Gastroesophageal sphincter (tissue), 4 donors: ENCODE measurements at regions not wholly inside any gene's neighbourhood (a gene's known extent, or its start where the extent isn't known, plus 50 kb on each side); places are given as distances from the start of the nearest gene placed in this dataset.
"Not testable (repeated sequence)": the region's sequence is repeated elsewhere in the genome, so short reads cannot be mapped to it uniquely, and the experiment has no call there.

ENCODE experiments used
- ATAC-seq: fragments of 150-250 bp; one replicate; pipeline ENCODE4 v1.9.1; 2016; ENCODE audit warnings: mild to moderate bottlenecking, moderate library complexity
- H3K27ac ChIP-seq, 4 donors: fragments of 200-600 bp; sonication (generic) in 3 of 4; 1 replicate in 3 of 4; 2 replicates in 1 of 4; pipeline ENCODE4 v1.5.1; 2016 to 2019
- H3K27me3 ChIP-seq: fragments of 200-600 bp; sonication (generic); one replicate; pipeline ENCODE4 v1.5.1; 2019
- H3K36me3 ChIP-seq, 2 donors: fragments of 200-600 bp; sonication (generic); one replicate each; pipeline ENCODE4 v1.5.1; 2019; ENCODE audit warnings: control low read depth in 1 of 2
- H3K4me1 ChIP-seq, 3 donors: fragments of 200-600 bp; sonication (generic); 1 replicate in 2 of 3; 2 replicates in 1 of 3; pipeline ENCODE4 v1.5.1; 2016 to 2019; ENCODE audit warnings: control low read depth in 2 of 3
- H3K4me3 ChIP-seq, 2 donors: fragments of 200-600 bp; sonication (generic); one replicate each; pipeline ENCODE4 v1.5.1; 2019; ENCODE audit warnings: mild to moderate bottlenecking in 1 of 2, moderate library complexity in 1 of 2
- H3K9me3 ChIP-seq, 3 donors: fragments of 200-600 bp; sonication (generic); one replicate each; pipeline ENCODE4 v1.5.1; 2017 to 2019; ENCODE audit warnings: control low read depth in 2 of 3
- EP300 ChIP-seq: sonication (generic); formaldehyde crosslinking; IDR thresholded peaks from one replicate; pipeline ENCODE4 v1.6.1; 2017; ENCODE audit warnings: antibody characterized with exemption, mild to moderate bottlenecking
- POLR2A ChIP-seq, 2 donors: fragments of 450-650 bp; IDR thresholded peaks; one replicate each; pipeline ENCODE4 v1.6.1; 2017; ENCODE audit warnings: antibody characterized with exemption in 2 of 2, mild to moderate bottlenecking in 2 of 2, moderate library complexity in 1 of 2
- POLR2AphosphoS5 ChIP-seq: sonication (generic); formaldehyde crosslinking; IDR thresholded peaks from one replicate; pipeline ENCODE4 v1.6.1; 2017; ENCODE audit warnings: antibody characterized with exemption
- WGBS, 2 donors: methylation state at CpG; one replicate each; pipeline ENCODE4 v1.1.5; 2018; ENCODE audit warnings: low coverage in 1 of 2; 5-methylcytosine and 5-hydroxymethylcytosine counted together
- TF ChIP-seq, protein P1 (sequence below), 4 experiments: fragments of 200-600 bp in 2 of 4; fragments of 450-650 bp in 2 of 4; sonication (generic) in 1 of 4; IDR thresholded peaks; one replicate each; pipeline ENCODE4 v1.5.1; 2017 to 2019; ENCODE audit warnings: antibody characterized with exemption in 4 of 4, mild to moderate bottlenecking in 2 of 4, moderate library complexity in 2 of 4

DNA sequence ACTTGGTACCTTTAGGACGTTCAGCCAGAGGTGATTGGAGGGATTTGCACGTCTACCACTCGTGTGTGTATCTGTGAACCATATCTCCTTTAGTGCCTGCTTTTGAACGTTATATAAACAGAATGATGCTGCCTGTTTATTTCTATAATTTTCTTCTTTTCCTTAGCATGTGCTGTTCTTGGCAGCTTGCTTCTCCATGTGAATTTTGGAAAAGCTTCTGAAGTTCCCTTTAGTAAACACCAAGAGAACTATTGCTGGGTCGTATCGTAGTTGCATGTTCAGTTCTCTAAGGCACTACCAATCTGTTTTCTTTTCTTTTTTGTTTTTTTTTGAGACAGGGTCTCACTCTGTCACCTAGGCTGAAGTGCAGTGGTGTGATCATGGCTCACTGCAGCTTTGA is 73.8 kb upstream of the FANCC start:
- H3K27me3 ChIP-seq, H3K4me1 ChIP-seq, H3K4me3 ChIP-seq, H3K36me3 ChIP-seq, ATAC-seq, H3K9me3 ChIP-seq, H3K27ac ChIP-seq: not testable (repeated sequence)
- 54 to 66% methylated on average over 6 of the region's 6 CpGs for WGBS, 2 donors

DNA sequence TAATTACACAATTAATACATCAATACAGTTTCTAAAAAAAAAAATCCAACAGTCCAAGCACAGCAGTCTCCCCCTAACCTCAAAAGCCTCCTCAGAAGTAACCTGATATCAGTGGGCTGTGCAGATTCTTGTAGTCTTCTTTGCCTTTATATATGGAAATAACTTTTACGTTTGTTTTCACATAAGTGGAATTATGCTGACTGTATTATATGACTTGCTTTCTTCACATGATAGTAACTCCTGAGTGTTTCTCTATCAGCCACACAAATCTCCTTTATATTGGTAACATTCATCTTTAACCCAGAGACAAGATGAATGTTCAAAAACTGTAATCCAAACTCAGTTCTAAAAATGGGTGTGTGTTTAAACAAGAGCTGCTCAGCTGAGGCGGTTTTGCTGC is 71.9 kb upstream of the FANCC start:
- no peaks in the 10 kb centered on the region for H3K9me3 ChIP-seq
- H3K27me3 ChIP-seq = no peaks in the 10 kb centered on the region
- no peak overlapping the region for H3K27ac ChIP-seq
- no peaks in the 10 kb centered on the region for H3K36me3 ChIP-seq
- TF ChIP-seq, protein P1, sequence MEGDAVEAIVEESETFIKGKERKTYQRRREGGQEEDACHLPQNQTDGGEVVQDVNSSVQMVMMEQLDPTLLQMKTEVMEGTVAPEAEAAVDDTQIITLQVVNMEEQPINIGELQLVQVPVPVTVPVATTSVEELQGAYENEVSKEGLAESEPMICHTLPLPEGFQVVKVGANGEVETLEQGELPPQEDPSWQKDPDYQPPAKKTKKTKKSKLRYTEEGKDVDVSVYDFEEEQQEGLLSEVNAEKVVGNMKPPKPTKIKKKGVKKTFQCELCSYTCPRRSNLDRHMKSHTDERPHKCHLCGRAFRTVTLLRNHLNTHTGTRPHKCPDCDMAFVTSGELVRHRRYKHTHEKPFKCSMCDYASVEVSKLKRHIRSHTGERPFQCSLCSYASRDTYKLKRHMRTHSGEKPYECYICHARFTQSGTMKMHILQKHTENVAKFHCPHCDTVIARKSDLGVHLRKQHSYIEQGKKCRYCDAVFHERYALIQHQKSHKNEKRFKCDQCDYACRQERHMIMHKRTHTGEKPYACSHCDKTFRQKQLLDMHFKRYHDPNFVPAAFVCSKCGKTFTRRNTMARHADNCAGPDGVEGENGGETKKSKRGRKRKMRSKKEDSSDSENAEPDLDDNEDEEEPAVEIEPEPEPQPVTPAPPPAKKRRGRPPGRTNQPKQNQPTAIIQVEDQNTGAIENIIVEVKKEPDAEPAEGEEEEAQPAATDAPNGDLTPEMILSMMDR (IDR thresholded peaks at IDR 0.05) = no peak
- no peak for TF ChIP-seq POLR2A (IDR thresholded peaks at IDR 0.05)
- TF ChIP-seq EP300 = no peak
- TF ChIP-seq POLR2AphosphoS5 = no peak
- ATAC-seq = no peak
- H3K4me1 ChIP-seq = no peaks in the 10 kb centered on the region
- H3K4me3 ChIP-seq = no peak overlapping the region
- 46 to 61% methylated on average over 2 of the region's 2 CpGs for WGBS, 2 donors

DNA sequence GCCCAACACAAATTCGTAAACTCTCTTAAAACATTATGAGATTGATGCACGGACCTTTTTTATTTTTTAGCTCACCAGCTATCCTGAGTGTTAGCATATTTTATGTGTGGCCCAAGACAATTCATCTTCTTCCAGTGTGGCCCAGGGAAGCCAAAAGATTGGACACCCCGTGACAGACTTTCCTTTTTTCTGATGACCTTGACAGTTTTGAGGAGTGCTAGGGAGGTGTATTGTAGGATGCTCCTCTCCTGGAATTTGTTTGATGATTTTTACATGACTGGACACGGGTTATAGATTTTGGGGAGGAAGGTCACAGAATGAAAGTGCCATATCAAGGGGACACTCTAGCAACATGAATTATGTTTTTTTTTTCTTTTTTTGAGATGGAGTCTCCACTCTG is 69.3 kb upstream of the FANCC start:
- no peak for ATAC-seq
- no peak for TF ChIP-seq EP300
- no peak for TF ChIP-seq POLR2AphosphoS5
- TF ChIP-seq POLR2A (IDR thresholded peaks at IDR 0.05) = no peak
- TF ChIP-seq, protein P1 (IDR thresholded peaks at IDR 0.05) = no peak
- no peaks in the 10 kb centered on the region for H3K27me3 ChIP-seq
- no peaks in the 10 kb centered on the region for H3K4me1 ChIP-seq
- WGBS, 2 donors = 92 to 94% methylated on average over 2 to 4 of the region's 4 CpGs
- no peak overlapping the region for H3K4me3 ChIP-seq
- H3K9me3 ChIP-seq = no peaks in the 10 kb centered on the region
- H3K27ac ChIP-seq = no peak overlapping the region
- no peaks in the 10 kb centered on the region for H3K36me3 ChIP-seq

DNA sequence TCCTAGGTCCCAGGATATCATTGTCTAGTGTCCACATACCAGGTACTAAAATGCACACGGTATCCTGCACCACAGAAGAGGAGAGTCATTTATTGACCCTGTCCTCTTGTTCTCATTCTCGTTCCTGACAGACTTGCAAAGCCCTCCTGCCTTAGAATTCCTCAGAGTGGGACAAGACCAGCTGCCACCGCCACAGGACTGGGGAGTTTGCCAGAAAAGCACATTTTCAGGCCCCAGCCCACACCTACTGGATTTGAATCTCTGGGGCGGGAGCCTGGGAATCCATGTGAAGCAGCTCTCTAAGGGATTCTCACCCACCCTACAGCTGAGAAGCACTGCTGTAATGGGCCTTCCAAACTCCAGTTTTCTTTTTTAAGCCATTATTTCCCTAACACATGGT is 68.0 kb upstream of the FANCC start:
- no peak overlapping the region for H3K4me3 ChIP-seq
- no peak for ATAC-seq
- H3K27me3 ChIP-seq = no peaks in the 10 kb centered on the region
- WGBS, 2 donors = 77 to 90% methylated on average over 2 to 3 of the region's 4 CpGs
- H3K27ac ChIP-seq = no peak overlapping the region
- no peaks in the 10 kb centered on the region for H3K36me3 ChIP-seq
- H3K9me3 ChIP-seq = no peaks in the 10 kb centered on the region
- TF ChIP-seq POLR2AphosphoS5 (no peak), POLR2A (IDR thresholded peaks at IDR 0.05) (no peak), EP300 (no peak)
- TF ChIP-seq, protein P1 (IDR thresholded peaks at IDR 0.05) = no peak
- H3K4me1 ChIP-seq = no peaks in the 10 kb centered on the region

DNA sequence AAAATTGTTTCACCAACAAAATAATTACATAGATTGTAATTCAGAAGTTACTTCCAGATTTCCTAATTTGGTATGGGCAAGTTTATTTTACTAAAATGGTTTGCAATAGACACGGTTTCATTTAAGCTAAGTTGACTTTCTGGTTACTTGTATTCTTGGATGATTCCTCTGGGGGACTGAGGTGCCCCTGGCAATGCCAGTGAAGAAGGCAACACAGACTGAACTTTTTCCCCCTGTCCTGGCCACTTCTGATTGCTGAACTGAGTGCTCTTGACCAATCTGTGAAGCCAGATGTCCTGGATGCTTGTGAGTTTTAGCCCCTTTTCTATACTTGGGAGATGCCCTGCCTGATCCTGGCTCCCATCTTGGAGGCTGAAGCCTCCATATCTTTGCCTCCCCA is 66.3 kb upstream of the FANCC start:
- no peak for TF ChIP-seq POLR2A (IDR thresholded peaks at IDR 0.05)
- TF ChIP-seq, protein P1 (IDR thresholded peaks at IDR 0.05) = no peak
- no peak for TF ChIP-seq EP300
- no peak for TF ChIP-seq POLR2AphosphoS5
- Histone ChIP-seq H3K36me3 (no peaks in the 10 kb centered on the region), H3K4me3 (no peak overlapping the region), H3K9me3 (no peaks in the 10 kb centered on the region), H3K27ac (no peak overlapping the region), H3K27me3 (no peaks in the 10 kb centered on the region), H3K4me1 (no peaks in the 10 kb centered on the region)
- no peak for ATAC-seq
- WGBS, 2 donors = 72% methylated on average over 1 of the region's 1 CpG; no CpG with 5 or more reads in 1 of the 2 donors
